Adrenal gland (tissue), 5 donors: ENCODE measurements at regions not wholly inside any gene's neighbourhood (a gene's known extent, or its start where the extent isn't known, plus 50 kb on each side); places are given as distances from the start of the nearest gene placed in this dataset.

Experiments
- POLR2A ChIP-seq, 2 donors: fragments of 450-650 bp; IDR thresholded peaks; one replicate each; pipeline ENCODE4 v1.6.1; 2017; ENCODE audit warnings: antibody characterized with exemption in 2 of 2, mild to moderate bottlenecking in 2 of 2, moderate library complexity in 1 of 2
- TF ChIP-seq, protein P1 (sequence below), 6 experiments: fragments of 450-650 bp in 4 of 6; fragments of 200-600 bp in 2 of 6; sonication (generic) in 1 of 6; IDR thresholded peaks; 1 replicate in 5 of 6; 2 replicates in 1 of 6; pipeline versions ENCODE4 v1.5.1 to v1.8.0; 2016 to 2021; ENCODE audit warnings: antibody characterized with exemption in 6 of 6, mild to moderate bottlenecking in 2 of 6, moderate library complexity in 1 of 6
- donor health status: DM: no; HTN: no; CAD: no.

DNA sequence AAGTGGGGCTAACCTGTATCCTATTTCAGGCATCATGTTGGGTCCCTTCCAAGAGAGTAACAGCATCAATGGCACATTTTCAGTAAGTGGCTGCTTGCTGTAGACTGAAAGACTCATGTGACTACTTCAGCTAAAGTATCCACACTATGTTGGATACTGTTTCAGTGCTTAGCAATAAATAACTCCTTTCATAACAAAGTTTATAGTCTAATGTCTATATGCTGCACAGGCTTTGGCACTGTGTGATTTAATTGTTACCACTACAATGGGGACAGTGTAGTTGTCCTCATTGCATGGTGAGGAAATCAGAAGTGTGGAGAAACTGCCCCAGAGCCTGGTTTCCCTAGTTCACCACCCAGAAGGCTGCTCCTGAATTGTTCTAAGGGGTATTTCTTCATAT is 318.0 kb upstream of the PTCHD4 start:
- TF ChIP-seq, protein P1, sequence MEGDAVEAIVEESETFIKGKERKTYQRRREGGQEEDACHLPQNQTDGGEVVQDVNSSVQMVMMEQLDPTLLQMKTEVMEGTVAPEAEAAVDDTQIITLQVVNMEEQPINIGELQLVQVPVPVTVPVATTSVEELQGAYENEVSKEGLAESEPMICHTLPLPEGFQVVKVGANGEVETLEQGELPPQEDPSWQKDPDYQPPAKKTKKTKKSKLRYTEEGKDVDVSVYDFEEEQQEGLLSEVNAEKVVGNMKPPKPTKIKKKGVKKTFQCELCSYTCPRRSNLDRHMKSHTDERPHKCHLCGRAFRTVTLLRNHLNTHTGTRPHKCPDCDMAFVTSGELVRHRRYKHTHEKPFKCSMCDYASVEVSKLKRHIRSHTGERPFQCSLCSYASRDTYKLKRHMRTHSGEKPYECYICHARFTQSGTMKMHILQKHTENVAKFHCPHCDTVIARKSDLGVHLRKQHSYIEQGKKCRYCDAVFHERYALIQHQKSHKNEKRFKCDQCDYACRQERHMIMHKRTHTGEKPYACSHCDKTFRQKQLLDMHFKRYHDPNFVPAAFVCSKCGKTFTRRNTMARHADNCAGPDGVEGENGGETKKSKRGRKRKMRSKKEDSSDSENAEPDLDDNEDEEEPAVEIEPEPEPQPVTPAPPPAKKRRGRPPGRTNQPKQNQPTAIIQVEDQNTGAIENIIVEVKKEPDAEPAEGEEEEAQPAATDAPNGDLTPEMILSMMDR (IDR thresholded peaks at IDR 0.05), result no peak
- TF ChIP-seq POLR2A (IDR thresholded peaks at IDR 0.05), result no peak
